Stimulated activated CD4-positive, alpha-beta T cell treated with anti-CD3 and anti-CD28 coated beads, Interleukin-4, amount 100 ng/mL, for 1 hour (primary cell): ENCODE measurements at regions not wholly inside any gene's neighbourhood (a gene's known extent, or its start where the extent isn't known, plus 50 kb on each side); places are given as distances from the start of the nearest gene placed in this dataset.
"Not testable (repeated sequence)": the region's sequence is repeated elsewhere in the genome, so short reads cannot be mapped to it uniquely, and the experiment has no call there.

ENCODE experiments used
- DNase-seq: peaks from one replicate; pipeline ENCODE4 v3.0.0-alpha.2; 2020

DNA sequence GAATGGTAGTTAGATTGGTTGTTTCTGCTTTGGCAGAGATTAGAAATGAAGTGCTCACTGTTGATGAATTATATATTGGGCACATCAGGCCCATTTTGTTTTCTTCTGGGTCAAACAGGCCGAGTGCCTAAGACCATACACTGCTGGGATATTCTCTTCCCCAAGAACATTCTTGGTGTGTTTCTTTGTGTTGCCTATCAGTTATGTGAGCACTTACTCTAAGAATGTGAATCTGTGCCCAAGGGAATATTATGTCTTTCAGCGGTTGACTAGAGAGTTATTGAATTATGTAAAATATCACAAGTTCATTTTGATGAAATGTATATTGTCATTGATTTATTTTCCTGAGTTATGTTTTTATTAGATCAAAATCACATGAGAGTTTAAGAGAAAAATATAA is 255.5 kb upstream of the SMIM30 start:
- DNase-seq, result no peak

DNA sequence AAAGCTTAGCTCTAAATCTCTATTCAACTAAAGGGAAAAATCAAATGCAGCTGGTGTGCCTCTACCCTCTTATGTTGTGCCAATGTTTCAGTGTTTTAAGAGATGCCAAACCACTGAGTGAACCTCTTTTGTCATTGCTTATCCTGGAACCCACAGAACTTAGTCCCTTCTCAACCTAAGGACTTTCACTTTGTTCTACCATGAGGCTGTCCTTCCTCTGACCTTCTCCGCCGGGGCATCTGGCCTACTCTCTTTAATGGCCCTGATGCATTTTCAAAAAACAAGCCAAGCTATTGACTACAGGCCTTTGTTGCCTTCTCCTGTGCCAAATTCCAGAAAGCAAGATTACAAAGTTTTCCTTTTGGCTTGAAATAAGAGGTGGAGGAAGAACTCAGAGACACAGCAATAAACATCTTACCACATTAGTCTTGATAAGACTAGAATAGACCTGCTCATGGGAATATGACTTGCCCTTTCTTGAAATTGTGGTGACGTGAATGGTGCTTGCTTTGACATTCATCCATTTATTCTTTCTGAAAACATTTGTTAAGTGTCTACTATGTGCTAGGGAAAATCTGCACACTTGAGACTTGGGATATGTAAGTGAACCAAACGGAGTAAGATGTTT is 253.2 kb upstream of the SMIM30 start:
- DNase-seq, result no peak

DNA sequence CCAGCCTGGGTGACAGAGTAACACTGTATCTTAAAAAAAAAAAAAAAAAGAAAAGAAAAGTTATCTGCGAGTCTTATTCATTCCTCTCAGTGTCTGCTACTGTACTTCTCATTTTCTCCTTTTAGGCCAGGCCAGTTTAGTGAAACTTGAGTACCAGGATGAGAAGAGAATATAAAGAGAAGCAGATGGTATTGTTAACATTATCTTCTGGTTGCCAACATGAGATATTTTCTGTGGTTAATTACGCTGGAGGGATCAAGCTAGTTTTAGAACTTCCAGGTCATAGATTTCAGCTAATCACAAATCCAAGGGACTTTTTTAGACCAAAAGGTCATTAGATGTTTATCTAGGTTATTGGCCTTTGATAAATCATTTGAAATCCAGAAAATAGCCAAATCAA is 252.6 kb upstream of the SMIM30 start:
- DNase-seq, result no peak

DNA sequence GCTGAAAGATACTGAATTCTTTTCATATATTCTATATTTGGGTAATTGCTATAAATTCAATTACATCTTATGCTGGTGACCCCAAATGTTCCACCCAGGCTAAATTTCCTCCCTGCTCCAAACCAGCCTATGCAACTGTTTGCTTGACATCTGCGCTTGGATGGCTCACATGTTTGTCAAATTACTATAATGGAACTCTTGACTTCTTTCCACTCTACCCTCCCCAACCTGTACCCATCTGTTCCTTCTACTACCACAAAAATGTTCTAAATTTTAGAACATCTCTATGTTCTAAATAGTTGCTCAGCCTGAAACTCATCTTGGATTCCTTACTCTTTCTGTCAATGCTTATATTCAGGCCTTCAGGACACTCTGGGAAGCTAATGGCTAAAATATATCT is 249.9 kb upstream of the SMIM30 start:
- DNase-seq, result no peak

DNA sequence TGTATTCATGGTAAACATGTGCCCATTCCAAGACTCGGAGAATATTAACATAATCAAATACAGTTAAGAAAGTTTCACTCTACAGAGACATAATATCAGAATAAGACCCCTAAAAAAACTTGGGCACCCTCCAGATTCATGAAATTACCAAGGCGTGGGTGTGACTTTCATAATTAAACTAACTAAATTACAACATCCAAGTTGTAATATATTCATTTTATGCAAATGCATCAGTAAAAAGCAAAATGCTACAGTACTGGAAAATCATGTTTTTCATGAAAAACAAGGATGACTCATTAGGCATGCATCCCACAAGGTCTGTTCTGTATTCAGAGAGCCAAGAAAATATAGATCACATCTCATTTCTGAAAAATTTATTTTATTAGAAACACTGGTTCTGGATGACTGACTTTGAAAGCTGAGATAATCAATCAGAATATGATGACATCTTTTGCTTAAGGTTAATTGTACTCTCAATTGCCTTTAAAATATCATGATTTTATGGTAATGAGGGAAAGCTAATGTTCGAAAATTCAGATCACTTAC is 248.8 kb upstream of the SMIM30 start:
- no peak for DNase-seq

DNA sequence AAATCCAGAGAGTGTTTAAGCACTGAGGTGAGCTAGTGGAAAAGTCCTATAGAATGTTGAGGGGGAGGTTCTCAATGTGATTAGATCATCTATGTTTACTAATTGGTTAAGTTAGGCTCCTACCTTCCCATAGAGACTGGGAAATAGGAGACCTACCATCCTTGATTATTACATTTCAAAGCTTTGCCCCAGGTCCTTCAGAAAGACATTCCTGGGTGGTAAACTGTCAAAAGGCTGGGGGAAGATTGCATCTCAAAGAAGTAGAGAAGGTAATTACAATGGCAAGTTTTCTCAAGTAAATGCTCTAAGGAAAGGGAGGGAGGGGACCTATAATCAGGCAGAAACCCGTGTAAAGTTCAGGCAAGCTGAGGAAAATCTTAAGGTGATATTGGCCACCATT is 247.8 kb upstream of the SMIM30 start:
- DNase-seq, result no peak

DNA sequence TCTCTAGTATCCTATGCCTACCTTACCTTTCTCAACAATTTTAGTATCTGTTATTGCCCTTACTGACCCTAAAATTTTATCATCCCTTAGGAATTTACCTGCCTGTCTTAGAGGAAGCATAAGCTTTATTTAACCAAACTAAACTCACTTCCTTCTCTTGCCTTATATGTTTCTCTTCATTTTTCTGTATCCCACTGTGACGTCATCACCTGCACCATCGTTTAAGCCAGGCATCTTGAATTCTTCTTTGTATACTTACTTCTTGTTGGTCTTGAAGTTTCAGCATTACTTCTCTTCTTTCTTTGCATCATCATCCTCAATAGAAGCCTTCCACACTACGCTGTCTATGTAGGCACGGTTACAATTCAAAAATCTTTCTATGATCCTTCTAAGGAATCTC is 231.0 kb upstream of the SMIM30 start:
- DNase-seq, result no peak

DNA sequence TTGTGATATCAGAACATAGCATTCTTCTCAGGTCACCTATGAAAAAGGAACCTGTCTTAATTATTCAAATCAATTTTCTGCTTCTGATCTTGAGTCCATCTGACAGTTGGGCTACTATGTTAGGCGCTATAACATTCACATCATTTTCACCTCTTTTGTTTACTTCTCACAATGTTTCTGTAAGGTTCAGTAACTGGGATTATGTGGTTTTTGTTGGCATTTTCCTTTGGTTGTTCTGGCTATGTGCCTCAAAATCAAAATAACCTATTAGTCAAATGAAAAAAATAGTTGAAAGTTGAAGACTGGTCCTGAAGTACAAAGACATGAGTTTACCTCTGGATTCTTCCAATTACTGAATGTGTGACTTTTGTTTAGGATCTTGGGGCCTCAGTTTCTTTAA is 221.3 kb upstream of the SMIM30 start:
- no peak for DNase-seq

DNA sequence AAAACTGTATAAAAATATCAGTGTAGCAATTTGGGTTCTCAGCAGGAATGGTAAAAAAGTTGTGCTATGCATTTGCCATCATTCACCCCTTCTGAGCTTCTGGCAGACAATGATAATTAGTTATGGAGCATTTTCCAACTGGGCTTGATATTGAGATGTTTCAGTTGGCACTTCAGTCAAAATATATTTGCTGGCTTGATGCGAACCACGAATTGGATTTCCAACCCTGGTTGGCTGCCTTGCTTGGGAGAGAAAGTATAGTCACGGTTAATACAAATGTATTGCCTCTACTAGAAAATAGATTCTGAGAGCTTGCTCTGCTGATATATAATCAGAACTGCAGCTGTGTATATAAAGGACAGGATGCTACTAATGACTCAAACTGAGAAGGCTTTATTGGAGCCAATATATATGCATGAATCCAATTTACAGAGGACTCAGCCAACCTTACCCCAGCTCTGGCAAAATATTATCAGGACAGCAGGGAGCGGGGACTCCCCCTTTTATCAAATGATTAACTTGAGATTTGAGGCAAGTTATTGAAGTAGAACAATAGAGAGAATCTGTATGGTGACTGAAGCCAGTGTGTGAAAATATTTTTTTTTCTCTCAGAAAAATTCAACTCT is 219.8 kb upstream of the SMIM30 start:
- no peak for DNase-seq

DNA sequence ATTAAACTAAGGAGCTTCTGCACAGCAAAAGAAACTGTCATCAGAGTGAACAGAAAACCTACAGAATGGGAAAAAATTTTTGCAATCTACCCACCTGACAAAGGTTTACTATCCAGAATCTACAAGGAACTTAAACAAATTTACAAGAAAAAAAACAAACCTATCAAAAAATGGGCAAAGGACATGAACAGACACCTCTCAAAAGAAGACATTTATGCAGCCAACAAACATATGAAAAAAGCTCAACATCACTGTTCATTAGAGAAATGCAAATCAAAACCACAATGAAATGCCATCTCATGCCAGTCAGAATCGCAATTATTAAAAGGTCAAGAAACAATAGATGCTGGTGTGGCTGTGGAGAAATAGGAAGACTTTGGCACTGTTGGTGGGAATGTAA is 218.5 kb upstream of the SMIM30 start:
- DNase-seq, result not testable (repeated sequence)

DNA sequence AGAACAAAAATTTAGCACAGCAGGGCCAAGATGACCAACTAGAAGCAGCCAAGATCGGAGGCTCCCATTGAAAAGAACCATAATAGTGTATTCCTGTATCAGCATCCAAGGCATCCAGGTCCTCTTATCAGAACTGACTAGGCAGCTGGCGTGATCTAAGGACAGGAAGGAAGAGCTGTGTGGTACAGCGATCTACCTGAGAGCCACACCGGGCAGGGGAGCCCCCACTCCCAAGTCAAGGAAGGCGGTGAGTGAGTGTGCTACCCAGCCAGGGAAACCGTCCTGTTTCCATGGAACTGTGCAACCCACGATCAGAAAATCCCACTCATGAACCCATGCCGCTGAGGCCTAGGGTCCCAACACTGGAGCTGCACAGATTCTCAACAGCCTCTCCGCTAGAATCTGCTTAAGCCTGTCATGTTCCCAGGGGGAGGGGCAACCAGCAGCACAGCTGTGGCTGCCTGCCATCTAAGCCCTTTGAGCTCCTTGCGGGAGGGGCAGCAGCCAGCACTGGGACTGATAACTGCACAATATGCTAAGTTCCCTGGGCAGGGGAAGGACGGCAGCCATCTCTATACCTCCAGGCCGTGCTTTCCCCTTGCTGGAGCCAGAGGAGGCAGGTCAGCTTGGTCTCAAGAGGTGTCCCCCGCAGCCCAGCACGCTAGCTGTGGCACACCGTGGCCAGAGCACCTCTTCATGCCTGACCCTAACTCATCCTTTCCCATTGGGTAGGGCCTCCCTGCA is 213.0 kb upstream of the SMIM30 start:
- no peak for DNase-seq

DNA sequence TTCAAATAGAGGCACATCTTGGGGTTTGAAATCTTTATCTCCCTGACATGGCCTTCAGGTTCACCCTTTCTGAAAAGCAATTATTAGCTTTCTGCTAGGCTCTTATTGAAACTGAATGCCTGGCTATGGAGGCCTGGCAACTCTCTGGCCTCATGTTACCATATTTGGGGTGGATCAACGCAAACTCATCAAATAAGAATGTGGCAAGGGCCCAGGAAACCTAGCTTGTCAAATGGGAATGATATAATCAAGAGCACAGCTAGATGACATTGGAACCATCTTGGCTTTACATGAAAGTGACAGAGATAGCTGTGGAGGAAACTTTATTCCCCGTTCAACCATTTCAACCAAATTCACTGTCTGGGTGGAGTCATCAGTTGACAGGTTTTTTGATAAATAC is 202.8 kb upstream of the SMIM30 start:
- no peak for DNase-seq

DNA sequence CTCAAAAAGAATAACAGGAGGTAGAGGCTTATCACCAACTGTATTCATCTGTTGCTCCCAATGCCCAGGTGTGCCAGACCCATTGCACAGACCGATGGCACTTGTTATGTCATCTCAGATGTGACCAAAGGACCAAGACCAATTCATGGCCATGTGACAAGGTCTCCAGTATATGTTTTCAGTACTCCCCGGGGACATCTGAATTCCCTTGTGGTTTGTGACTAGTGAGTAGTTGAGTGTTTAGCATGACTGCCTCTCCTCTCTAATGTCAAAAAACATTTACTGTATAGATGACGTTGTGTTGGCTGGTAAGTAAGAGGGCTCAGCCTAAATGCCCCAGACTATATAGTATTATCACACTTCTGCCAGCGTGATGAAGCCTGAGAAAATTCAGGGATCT is 202.1 kb upstream of the SMIM30 start:
- no peak for DNase-seq

DNA sequence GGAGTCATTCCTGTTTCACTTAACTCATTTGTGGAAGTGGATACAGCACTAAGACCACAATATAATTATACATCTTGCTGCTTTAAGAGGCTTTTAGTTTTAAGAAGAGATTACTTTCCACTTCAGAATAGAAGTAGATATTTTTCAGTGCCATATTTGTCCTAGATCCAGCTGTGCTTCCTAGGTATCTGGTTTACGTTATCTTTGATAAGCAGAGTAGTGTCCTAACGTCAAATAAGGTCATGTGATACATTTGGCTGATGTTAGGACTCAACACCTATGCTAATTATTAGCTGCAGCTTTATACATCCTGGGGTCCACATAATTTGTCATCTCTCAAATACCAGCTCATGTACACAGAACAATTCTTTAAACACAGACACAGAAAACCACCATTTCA is 196.2 kb upstream of the SMIM30 start:
- DNase-seq, result no peak

DNA sequence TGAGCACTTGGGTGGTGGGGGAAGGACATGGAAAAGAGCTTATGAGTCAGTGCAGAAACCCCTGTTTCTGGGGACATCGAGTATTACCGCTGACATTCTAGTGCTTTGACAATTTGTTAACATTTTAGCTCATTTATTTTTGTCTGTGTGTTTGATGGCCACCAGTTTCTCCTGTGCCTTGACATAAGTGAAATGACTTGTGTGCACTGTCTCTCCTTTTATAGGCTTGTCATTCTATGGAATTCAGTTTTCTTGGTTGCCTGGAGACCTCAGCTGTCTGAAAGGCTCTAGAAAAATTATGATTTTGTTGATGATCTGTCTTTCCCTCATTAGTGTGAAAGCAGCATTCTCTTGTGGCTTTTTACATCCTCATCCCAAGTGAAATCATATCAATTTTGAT is 190.0 kb upstream of the SMIM30 start:
- DNase-seq, result no peak

DNA sequence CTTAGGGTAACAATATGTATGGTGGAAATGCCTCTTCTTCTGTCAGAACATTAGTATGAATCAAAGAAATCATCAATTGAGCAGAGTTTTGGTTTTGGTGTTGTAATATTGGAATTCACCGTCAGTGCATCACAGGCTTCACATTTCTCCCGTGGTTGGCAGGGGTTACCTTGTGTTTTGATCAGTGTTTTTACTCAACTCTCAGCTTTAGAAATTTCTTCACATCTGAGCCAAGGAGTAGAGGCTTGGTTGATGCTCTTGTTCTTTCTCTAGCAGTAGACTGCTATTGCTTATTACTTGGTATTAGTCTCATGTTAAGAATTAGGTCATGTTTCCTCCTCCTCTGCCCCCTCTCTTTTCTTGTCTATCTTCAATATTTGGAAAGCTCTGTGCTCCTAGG is 188.8 kb upstream of the SMIM30 start:
- no peak for DNase-seq

DNA sequence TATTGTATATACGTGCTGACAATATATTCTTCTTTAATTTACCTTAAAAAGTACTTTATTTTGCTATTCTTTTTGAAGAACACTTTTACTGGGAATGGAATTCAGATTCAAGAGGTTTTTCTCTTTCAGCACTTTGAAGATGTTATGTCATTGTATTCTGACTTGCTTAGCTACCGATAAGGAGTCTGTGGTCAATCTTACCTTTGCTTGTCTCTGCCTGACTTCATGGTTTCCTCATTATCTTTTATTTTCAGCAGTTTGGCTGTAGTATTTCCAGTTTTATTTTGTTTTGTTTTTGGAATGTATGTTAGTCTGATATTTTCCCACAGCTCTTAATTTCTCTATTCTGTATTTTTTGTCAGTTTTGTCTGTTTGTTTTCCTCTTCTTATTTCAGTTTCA is 187.9 kb upstream of the SMIM30 start:
- no peak for DNase-seq

DNA sequence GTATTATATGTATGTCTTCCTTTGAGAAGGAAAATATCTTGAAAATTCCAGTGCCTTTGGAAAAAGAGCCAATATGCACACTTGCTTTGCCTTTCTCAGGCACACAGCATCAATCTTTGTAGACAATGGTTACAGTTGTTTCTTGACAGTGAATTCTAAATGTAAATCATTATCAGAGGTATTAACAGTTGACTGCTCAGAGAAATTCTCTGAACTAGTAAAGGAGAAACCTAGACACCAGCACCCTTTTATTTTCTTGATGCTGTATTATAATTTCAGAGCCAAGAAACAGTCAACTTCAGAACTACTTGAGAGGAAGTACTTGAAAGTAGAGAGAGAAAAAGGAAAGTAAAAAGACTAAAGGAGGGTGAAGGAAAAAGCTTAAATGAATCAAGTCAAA is 185.8 kb upstream of the SMIM30 start:
- DNase-seq, result no peak

DNA sequence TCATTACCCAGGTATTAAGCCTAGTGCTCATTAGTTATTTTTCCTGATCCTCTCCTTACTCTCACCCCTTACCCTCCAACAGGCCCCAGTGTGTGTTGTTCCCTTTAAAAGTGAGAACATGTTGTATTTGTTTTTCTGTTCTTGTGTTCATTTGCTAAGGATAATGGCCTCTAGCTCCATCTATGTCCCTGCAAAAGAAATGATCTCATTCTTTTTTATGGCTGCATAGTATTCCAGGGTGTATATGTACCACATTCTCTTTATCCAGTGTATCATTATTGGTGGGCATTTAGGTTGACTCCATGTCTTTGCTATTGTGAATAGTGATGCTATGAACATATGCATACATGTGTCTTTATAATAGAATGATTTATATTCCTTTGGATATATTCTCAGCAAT is 185.0 kb upstream of the SMIM30 start:
- DNase-seq, result not testable (repeated sequence)

DNA sequence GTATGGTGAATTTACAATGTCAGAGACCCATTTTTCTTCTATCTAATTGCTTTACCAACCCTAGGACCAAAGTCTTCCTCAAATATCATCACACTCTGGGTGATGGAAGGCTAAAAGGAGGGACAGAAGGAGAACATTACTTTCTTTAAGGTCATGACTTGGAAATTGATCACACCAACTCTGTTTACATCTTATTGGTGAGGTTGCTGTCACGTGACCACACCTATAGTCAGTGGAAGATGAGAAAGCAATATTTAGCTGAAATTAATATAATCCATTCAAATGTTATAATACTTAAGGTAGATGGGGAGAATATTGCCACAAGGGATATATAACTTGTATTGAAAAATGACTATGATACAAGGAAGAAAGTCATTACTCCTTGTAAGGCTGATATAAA is 183.6 kb upstream of the SMIM30 start:
- no peak for DNase-seq

DNA sequence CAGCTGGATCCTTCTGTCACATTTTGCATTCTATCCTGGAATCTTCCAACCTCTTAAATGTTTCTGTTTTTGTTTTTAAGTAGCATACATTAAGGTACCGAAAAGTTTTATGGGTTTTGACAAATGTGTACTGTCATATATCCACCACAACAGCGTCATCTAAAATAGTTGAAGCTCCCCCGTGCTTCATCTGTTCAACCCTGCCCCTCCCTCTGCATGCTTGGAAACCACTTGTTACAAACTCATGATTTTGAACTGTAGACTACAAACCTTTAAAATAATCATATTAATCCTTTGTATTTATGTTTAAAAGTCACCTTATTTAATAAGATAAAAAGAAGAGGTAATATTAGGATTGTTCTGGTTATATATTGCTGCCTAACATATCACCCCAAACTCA is 182.8 kb upstream of the SMIM30 start:
- no peak for DNase-seq

DNA sequence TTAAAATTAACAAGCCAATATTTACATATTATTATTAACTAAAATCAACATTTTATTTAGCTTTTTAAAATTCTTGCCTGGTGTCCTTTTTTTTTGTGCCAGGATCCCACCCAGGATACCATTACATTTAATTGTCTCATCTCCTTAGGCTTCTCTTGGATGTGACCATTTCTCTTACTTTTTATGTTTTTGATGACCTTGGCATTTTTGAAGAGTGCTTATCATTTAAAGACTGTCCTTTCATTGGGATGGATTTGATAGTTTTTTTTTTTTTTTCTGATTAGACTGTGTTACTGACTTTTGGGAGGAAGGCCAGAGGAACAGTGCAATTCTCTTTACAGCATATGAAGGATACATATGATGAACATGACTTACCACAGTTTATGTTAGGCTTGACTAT is 181.4 kb upstream of the SMIM30 start:
- DNase-seq, result no peak

DNA sequence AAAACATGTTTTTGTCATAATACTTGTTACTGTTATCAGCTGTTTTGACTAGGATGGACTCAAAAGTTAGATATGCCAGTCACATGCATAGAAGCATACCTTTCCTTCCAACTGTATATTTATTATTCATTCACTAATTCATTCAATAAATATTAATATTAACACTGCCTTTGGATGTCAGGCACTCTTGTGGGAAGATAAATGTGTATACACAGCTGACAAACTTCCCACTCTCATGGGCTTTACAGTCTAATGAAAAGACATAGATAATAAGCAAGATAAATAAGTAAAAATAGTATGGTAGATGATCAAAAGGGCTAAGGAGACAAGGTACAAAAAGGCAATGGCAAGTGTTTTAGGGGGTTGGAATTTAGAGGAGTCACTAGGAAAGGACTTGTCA is 180.1 kb upstream of the SMIM30 start:
- no peak for DNase-seq

DNA sequence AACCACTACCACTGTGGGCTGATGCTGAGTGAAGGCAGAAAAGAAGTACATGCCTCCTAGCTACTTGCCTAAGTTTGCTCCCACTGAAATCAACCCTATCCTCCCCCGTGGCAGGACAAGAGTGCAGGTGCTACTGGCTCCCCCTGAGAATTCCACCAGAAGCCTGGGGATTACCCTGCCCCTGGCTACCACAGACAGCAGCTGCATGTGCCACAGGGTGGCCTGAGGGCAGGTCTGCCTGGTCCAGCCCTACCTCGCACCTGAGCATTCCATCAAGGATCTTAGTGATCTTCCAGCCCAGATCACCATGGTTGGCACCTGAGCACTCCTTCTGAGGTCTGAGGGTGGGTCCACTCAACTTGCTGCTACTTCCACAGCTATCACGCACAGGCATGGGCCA is 176.4 kb upstream of the SMIM30 start:
- DNase-seq, result no peak
